NT2/D1 (cell line): ENCODE measurements at regions not wholly inside any gene's neighbourhood (a gene's known extent, or its start where the extent isn't known, plus 50 kb on each side); places are given as distances from the start of the nearest gene placed in this dataset.

Experiments
- DNase-seq: peaks from one replicate; pipeline ENCODE4 v3.0.0-alpha.2; 2011; ENCODE audit warnings: low read depth, low spot score
- H3K27me3 ChIP-seq: 2 replicates; pipeline ENCODE4 v1.6.0; 2011; ENCODE audit warnings: mild to moderate bottlenecking; ENCODE audit not compliant: insufficient read length, insufficient read depth
- H3K36me3 ChIP-seq: 2 replicates; pipeline ENCODE4 v1.6.1; 2011; ENCODE audit warnings: mild to moderate bottlenecking, low read length, mixed read lengths; ENCODE audit not compliant: insufficient read depth, insufficient read length
- H3K4me1 ChIP-seq: 2 replicates; pipeline ENCODE4 v1.5.1; 2011; ENCODE audit not compliant: insufficient read depth, insufficient read length
- H3K4me3 ChIP-seq: 2 replicates; pipeline ENCODE4 v1.5.1; 2011; ENCODE audit warnings: low read depth; ENCODE audit not compliant: insufficient read length
- H3K9ac ChIP-seq: 2 replicates; pipeline ENCODE4 v1.6.0; 2011; ENCODE audit warnings: low read depth; ENCODE audit not compliant: insufficient read length
- H3K9me3 ChIP-seq: 2 replicates; pipeline ENCODE4 v1.5.1; 2011; ENCODE audit warnings: mild to moderate bottlenecking, low read length; ENCODE audit not compliant: insufficient read depth
- SUZ12 ChIP-seq: IDR thresholded peaks from 2 replicates; pipeline ENCODE4 v1.6.1; 2011; ENCODE audit not compliant: insufficient read length, insufficient read depth; ENCODE audit errors: extremely low read depth
- YY1 ChIP-seq: IDR thresholded peaks from 2 replicates; pipeline ENCODE4 v1.6.1; 2011; ENCODE audit not compliant: insufficient read length, insufficient read depth
- ZNF274 ChIP-seq: IDR thresholded peaks from 2 replicates; pipeline ENCODE4 v1.6.1; 2011; ENCODE audit warnings: mild to moderate bottlenecking, low read depth, low read length

GRCh38 chr11:122261546-122261945 lies 145.5 kb upstream of the BLID start:
- no peaks in the 10 kb centered on the region for H3K9me3 ChIP-seq
- H3K27me3 ChIP-seq, result no peaks in the 10 kb centered on the region
- H3K4me1 ChIP-seq, result no peaks in the 10 kb centered on the region
- H3K9ac ChIP-seq, result no peak overlapping the region
- no peak overlapping the region for H3K4me3 ChIP-seq
- no peak for DNase-seq
- TF ChIP-seq ZNF274 (no peak), SUZ12 (no peak), YY1 (no peak)
- H3K36me3 ChIP-seq, result no peaks in the 10 kb centered on the region

- Histone ChIP-seq H3K4me3 (no peak overlapping the region), H3K27me3 (no peaks in the 10 kb centered on the region), H3K9ac (no peak overlapping the region), H3K4me1 (no peaks in the 10 kb centered on the region), H3K36me3 (no peaks in the 10 kb centered on the region), H3K9me3 (no peaks in the 10 kb centered on the region; the same call in 1 of the 2 replicates)
- no peak for TF ChIP-seq ZNF274
- TF ChIP-seq SUZ12, result no peak
- TF ChIP-seq YY1, result no peak
- DNase-seq, result no peak
Observed at GRCh38 chr11:122259195-122259821, 143.3 kb upstream of the BLID start.

- no peak for DNase-seq
- TF ChIP-seq ZNF274, result no peak
- TF ChIP-seq YY1, result no peak
- no peak for TF ChIP-seq SUZ12
Observed at GRCh38 chr11:122258446-122259194, 142.6 kb upstream of the BLID start.

DNA sequence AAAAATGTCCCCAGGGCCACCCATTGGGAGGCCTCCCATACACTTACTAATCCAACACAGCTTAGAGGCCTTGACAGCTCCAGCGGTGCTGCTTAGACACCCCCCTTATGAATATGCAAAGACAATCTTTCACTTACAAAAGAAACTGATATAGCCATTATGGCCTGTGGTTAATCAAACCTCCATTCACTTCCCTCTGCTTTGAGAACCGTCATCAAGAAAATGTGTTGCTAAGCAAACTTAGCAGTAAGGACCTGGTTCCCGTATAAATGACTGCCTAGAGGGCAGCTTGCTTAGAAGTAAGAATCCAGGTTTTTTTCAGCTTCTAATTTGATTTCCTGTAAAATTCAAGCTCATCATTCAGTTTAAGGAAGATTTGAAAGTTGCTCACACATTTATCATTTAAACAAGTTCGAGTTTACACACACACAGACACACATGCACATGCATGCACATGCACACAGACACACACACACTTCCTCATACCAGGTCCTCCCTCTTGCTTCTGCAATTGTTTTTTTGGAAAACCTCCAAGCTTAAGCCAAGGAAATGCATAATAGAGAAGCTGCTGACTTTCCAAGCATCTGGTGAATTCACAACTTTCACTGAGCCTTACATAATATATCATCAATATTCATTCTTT lies 137.7 kb upstream of the BLID start:
- Histone ChIP-seq H3K36me3 (no peaks in the 10 kb centered on the region), H3K27me3 (no peaks in the 10 kb centered on the region), H3K4me1 (no peaks in the 10 kb centered on the region), H3K9ac (no peak overlapping the region), H3K4me3 (no peak overlapping the region), H3K9me3 (no peaks in the 10 kb centered on the region; the same call in 1 of the 2 replicates)
- no peak for TF ChIP-seq YY1
- no peak for TF ChIP-seq SUZ12
- TF ChIP-seq ZNF274, result no peak
- DNase-seq, result peak; percentile 46

More at GRCh38 chr11:122258446-122259194, 142.6 kb upstream of the BLID start:
- H3K9me3 ChIP-seq, result no peaks in the 10 kb centered on the region; the same call in 1 of the 2 replicates
- no peaks in the 10 kb centered on the region for H3K4me1 ChIP-seq
- no peak overlapping the region for H3K9ac ChIP-seq
- no peaks in the 10 kb centered on the region for H3K27me3 ChIP-seq
- H3K36me3 ChIP-seq, result no peaks in the 10 kb centered on the region
- no peak overlapping the region for H3K4me3 ChIP-seq

- Histone ChIP-seq H3K4me1 (no peaks in the 10 kb centered on the region), H3K9ac (no peak overlapping the region), H3K4me3 (no peak overlapping the region), H3K36me3 (no peaks in the 10 kb centered on the region), H3K27me3 (no peaks in the 10 kb centered on the region), H3K9me3 (no peaks in the 10 kb centered on the region)
- DNase-seq, result no peak
- TF ChIP-seq YY1 (no peak), SUZ12 (no peak), ZNF274 (no peak)
Observed at GRCh38 chr11:122248939-122249338, 132.9 kb upstream of the BLID start.

- no peak overlapping the region for H3K9ac ChIP-seq
- no peaks in the 10 kb centered on the region for H3K4me1 ChIP-seq
- DNase-seq, result no peak
- TF ChIP-seq ZNF274, result no peak
- TF ChIP-seq YY1, result no peak
- H3K9me3 ChIP-seq, result no peaks in the 10 kb centered on the region
- H3K36me3 ChIP-seq, result no peaks in the 10 kb centered on the region
- no peaks in the 10 kb centered on the region for H3K27me3 ChIP-seq
- H3K4me3 ChIP-seq, result no peak overlapping the region
Observed at GRCh38 chr11:122248131-122248530, 132.1 kb upstream of the BLID start.

- H3K4me3 ChIP-seq, result no peak overlapping the region
- no peak for DNase-seq
- no peaks in the 10 kb centered on the region for H3K36me3 ChIP-seq
- H3K9ac ChIP-seq, result no peak overlapping the region
- H3K4me1 ChIP-seq, result no peaks in the 10 kb centered on the region
- no peak for TF ChIP-seq SUZ12
- TF ChIP-seq ZNF274, result no peak
- TF ChIP-seq YY1, result no peak
- no peaks in the 10 kb centered on the region for H3K27me3 ChIP-seq
- H3K9me3 ChIP-seq, result no peaks in the 10 kb centered on the region
Observed at GRCh38 chr11:122246874-122247273, 130.9 kb upstream of the BLID start.
